Ishikawa (cell line): ENCODE measurements at regions not wholly inside any gene's neighbourhood (a gene's known extent, or its start where the extent isn't known, plus 50 kb on each side); places are given as distances from the start of the nearest gene placed in this dataset.
A peak's percentile ranks its signal among the peaks of the same experiment; 100 is the strongest.

ENCODE experiments used
- CEBPB ChIP-seq: IDR thresholded peaks from 2 replicates; pipeline ENCODE4 v1.6.1; 2012
- CREB1 ChIP-seq: IDR thresholded peaks from 2 replicates; pipeline ENCODE4 v1.6.1; 2012; ENCODE audit warnings: low read depth
- EGR1 ChIP-seq: IDR thresholded peaks from 2 replicates; pipeline ENCODE4 v1.6.1; 2012
- EP300 ChIP-seq: IDR thresholded peaks from 2 replicates; pipeline ENCODE4 v1.6.1; 2012; ENCODE audit warnings: borderline replicate concordance
- FOXM1 ChIP-seq: IDR thresholded peaks from 2 replicates; pipeline ENCODE4 v1.6.1; 2012; ENCODE audit warnings: low read depth, borderline replicate concordance
- MAX ChIP-seq: IDR thresholded peaks from 2 replicates; pipeline ENCODE4 v1.6.1; 2012
- NFIC ChIP-seq: IDR thresholded peaks from 2 replicates; pipeline ENCODE4 v1.6.1; 2012
- RAD21 ChIP-seq: IDR thresholded peaks from 2 replicates; pipeline ENCODE4 v1.6.1; 2012; ENCODE audit warnings: low read depth
- REST ChIP-seq: IDR thresholded peaks from 2 replicates; pipeline ENCODE4 v1.6.1; 2012; ENCODE audit warnings: low read depth, mild to moderate bottlenecking
- TAF1 ChIP-seq: IDR thresholded peaks from 2 replicates; pipeline ENCODE4 v1.6.1; 2012; ENCODE audit warnings: low read depth, mild to moderate bottlenecking
- TCF12 ChIP-seq: IDR thresholded peaks from 2 replicates; pipeline ENCODE4 v1.6.1; 2012; ENCODE audit warnings: low read depth
- TEAD4 ChIP-seq: IDR thresholded peaks from 2 replicates; pipeline ENCODE4 v1.6.1; 2012
- YY1 ChIP-seq: IDR thresholded peaks from 2 replicates; pipeline ENCODE4 v1.6.1; 2012; ENCODE audit warnings: low read depth
- ZBTB7A ChIP-seq: IDR thresholded peaks from 2 replicates; pipeline ENCODE4 v1.6.1; 2012; ENCODE audit warnings: low read depth
- TF ChIP-seq, protein P1 (sequence below): IDR thresholded peaks from 2 replicates; pipeline ENCODE4 v1.6.1; 2012

GRCh38 chr11:128105511-128105910 is 481.8 kb downstream of the ETS1 start:
- TF ChIP-seq RAD21 (no peak), TEAD4 (no peak), MAX (no peak)

GRCh38 chr11:128103278-128103873 is 484.0 kb downstream of the ETS1 start:
- TF ChIP-seq NFIC, result no peak
- no peak for TF ChIP-seq TAF1
- no peak for TF ChIP-seq YY1
- TF ChIP-seq TCF12, result no peak
- no peak for TF ChIP-seq TEAD4
- TF ChIP-seq CEBPB, result no peak
- TF ChIP-seq ZBTB7A, result no peak
- no peak for TF ChIP-seq EGR1
- TF ChIP-seq CREB1, result no peak
- TF ChIP-seq FOXM1, result no peak
- no peak for TF ChIP-seq EP300
- no peak for TF ChIP-seq RAD21
- TF ChIP-seq MAX, result no peak
- TF ChIP-seq, protein P1, sequence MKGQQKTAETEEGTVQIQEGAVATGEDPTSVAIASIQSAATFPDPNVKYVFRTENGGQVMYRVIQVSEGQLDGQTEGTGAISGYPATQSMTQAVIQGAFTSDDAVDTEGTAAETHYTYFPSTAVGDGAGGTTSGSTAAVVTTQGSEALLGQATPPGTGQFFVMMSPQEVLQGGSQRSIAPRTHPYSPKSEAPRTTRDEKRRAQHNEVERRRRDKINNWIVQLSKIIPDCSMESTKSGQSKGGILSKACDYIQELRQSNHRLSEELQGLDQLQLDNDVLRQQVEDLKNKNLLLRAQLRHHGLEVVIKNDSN, result no peak
- no peak for TF ChIP-seq REST

DNA sequence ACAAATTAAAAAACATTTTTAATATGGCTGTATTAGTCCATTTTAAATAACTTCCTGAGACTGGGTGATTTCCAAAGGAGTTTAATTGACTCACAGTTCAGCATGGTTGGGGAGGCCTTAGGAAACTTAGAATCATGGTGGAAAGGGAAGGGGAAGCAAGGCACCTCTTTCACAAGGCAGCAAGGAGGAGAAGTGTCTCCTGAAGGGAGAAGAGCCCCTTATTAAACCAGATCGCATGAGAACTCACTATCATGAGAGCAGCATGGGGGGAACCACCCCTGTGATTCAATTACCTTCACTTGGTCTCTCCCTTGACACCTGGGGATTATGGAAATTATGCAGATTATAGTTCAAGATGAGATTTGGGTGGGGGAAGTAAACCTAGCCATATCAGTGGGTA is 488.6 kb downstream of the ETS1 start:
- TF ChIP-seq EGR1 (no peak), CREB1 (no peak), ZBTB7A (no peak), FOXM1 (no peak), TCF12 (no peak), EP300 (no peak), NFIC (no peak), CEBPB (no peak), REST (no peak), RAD21 (no peak), TAF1 (no peak)
- TF ChIP-seq, protein P1, result no peak

GRCh38 chr11:128095466-128095981 is 491.8 kb downstream of the ETS1 start:
- TF ChIP-seq EP300 (peak; percentile 64; the same call in 1 of the 2 replicates), NFIC (no peak)

DNA sequence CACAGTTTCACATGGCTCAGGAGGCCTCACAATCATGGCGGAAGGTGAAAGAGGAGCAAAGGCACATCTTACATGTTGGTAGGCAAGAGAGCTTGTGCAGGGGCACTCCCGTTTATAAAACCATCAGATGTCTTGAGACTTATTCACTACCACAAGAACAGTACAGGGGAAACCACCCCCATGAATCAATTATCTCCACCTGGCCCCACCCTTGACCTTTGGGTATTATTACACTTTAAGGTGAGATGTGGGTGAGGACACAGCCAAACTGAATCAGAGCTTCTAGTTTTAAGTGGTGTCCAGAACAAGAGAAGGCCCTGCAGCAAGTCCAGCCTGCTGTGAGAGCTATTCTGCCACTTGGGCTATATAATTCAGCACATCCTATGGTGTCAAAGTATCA is 493.7 kb downstream of the ETS1 start:
- TF ChIP-seq CREB1 (no peak), TCF12 (no peak), EP300 (no peak), ZBTB7A (no peak), NFIC (no peak), EGR1 (no peak), REST (no peak), TEAD4 (no peak)
